ENCODE measurements at regions not wholly inside any gene's neighbourhood (a gene's known extent, or its start where the extent isn't known, plus 50 kb on each side); places are given as distances from the start of the nearest gene placed in this dataset.
"Not testable (repeated sequence)": the region's sequence is repeated elsewhere in the genome, so short reads cannot be mapped to it uniquely, and the experiment has no call there.

DNA sequence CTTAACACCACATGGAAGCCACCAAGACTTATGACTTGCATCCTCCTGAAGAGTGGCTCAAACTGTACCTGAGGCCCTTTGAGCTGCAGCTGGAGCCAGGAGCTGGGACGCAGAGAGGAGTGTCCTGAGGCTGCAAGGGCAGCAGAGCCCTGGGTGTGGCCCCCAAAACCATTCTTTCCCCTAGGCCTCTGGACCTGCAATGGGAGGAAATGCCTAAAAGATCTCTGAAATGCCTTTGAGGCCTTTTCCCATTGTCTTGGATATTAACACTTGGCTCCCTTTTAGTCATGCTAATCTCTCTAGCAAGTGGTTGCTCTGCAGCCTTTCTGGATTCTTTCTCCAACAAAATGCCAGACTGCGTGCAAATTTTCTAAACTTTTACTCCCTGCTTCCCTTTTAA is 156.1 kb downstream of the SLC38A4 start:
- no peak for DNase-seq (ENCODE audit: low spot score)

DNA sequence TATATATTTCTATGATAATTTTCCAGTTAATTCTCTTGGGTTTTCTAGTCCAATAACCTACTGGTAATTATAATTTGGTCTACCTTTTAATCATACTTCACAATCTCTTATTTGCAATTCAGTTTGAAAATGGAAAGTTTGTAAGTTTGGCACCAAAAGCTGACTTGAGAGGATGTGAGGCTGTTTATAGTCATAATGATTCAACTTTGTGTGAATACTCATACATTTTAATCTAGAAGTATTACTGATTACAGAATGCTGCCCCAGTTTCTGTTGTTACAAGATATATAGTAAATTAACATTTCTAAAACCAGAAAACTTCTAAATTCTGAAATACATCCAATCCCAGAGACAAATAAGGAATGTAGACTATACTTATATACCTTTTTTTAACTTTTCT is 158.2 kb downstream of the SLC38A4 start:
- no peak for DNase-seq (ENCODE audit: low spot score)

DNA sequence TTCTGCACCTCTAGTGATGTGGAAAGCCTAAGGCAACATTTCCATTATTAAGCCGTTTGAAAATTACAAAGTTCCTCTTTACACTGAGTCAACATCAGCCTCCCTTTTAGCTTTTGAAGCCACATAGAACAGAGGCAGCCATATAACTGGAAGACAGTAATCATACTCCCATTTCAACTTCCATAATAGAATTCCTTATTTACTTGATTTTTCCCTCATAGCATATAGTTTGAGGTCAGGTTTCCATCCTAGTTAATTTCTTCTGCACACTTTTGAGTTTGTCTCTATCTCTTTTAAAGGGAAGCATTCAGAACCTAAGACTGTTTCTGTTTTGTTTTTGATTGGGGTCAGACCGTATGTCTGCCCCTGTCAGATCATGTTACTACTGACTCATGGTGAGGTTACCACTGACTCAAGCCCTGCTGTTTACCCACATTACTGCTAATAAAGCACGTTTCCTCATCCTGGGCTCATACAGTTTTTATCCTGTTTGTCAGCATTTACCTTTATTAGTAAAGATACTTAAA is 161.0 kb downstream of the SLC38A4 start:
- DNase-seq (ENCODE audit: low spot score) = no peak

DNA sequence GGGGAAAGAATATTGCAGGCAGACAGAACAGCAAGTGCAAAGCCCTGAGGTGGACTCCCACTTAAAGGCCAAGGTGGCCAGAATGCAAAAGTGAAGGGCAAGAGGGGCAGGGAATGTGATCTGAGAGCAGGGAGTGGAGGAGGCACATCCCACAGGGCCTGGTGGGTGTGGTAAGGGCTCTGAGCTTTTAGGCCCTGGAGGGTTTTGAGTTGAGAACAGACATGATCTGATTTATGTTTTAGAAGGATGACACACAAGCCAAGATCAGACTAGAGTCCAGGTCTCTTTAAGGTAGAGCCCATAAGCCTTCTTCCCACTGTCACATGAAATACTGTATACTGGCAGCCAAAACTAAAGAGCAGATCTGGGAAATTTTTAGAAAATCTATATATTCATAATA is 162.5 kb downstream of the SLC38A4 start:
- DNase-seq (ENCODE audit: low spot score) = no peak

DNA sequence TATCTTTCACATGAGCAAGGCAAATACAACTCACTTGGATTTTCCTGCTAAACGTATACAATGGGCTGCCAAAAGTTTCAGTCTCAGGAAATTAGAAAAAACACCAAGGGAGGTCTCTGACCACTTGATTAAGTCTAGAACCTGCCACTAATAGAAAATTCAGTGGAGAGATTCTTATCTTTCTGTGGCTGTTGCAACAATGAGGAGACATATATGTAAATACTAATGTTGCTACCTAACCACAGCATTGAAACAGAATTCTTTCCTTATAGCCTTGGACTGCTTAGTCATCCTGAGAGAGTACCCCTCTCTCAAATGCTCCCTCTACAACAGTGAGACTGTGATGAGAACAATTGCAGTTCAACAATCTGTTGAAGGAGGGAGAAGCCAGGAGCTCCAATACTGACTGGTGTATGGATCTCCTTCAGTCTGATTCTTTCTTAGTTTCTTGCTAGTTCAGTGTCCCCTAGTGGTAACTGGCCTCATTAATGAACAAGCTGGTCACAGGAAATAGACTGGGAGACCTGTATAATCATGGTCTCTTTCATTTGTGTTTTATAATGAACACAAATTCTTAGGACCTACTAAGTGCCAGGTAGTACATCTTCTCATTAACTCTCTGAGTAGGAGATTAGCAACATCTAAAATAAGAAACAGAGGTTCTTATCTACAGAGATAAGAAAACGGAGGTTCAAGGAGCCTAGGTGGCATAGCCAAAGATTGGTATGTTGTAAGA is 164.5 kb downstream of the SLC38A4 start:
- peak; percentile 53 for DNase-seq (ENCODE audit: low spot score)

DNA sequence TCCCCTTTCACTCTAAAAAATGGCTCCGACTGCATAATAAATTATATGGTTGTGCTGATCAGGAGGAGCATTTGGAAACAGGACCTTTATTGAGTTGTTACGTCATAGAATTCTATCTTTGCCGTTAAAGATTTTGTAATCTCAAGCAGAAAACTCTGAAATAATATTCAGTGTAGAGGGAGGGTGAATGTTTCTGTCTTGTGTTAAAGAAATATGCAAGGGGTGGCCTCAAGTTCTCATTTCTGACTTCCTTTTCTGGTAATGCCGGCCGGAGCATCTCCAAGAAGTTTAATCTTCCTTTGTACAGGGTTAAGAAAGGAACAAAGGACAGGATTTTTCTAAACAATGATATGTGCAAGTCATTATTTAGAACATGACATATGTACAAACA is 165.1 kb downstream of the SLC38A4 start:
- DNase-seq (ENCODE audit: low spot score) = no peak

DNA sequence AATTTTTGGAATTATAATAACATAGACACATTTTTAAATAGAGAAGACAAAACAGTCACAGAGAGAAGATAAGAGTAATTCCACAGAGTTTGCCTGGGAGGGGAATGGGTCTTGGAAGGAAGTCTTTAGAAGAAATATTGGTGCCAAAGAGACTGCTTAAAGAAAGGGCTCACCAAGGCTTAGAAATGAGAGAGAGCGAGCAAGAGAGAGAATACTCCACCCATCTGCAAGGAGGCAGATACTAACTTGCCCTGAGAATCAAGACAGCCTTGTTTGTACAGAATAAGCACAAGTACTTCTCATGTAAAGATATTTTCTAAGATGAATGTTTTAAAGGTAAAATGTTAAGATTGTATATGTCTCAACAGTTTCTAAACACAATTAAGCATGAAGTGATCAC is 165.5 kb downstream of the SLC38A4 start:
- DNase-seq (ENCODE audit: low spot score) = no peak

DNA sequence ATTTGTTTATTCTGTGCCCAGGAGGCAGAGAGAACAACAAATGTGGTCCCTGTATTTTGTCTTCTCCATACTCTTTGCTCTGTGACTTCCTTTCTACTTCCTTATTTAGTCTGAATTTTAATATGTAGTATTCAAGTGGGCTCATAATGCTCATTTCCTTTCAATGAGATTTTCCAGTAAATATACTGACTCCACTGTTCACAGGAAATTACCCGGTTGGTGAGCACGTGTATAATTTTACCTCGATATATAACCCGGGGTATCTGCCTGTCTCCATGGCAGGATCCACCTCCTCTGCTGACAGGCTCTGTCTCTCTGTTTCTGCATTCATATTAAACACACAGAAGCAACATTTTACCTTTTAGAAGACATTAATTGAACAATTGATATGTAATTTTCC is 166.0 kb downstream of the SLC38A4 start:
- DNase-seq (ENCODE audit: low spot score) = no peak

DNA sequence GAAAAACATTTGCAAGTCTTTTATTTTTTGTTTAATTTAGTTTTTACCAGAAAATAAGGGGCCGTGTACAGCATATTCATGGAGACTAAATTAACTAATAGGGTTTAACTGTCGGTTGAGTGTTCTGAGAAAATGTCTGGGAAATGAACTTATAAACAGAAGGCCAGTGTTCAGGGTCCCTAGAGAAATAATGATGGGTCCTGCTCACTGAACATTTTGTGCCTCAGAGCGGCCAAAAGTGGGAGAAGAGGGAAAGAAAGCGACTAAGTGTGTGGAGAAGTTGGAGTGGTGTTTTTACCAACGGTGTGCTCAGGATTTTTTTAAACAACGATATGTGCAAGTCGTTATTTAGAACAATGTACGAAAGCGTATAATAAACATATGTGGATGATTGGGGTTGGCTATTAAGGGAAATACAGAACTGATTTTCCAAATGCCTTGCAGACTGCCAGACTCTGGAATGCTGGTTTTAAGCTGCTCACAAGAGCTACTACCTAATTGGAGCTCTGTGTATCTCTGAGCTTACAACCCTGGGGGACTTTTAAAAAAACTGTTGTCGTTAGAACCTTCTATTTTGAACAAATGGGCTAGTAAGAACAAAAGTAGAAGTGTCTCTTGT is 166.7 kb downstream of the SLC38A4 start:
- DNase-seq (ENCODE audit: low spot score) = peak; percentile 4

DNA sequence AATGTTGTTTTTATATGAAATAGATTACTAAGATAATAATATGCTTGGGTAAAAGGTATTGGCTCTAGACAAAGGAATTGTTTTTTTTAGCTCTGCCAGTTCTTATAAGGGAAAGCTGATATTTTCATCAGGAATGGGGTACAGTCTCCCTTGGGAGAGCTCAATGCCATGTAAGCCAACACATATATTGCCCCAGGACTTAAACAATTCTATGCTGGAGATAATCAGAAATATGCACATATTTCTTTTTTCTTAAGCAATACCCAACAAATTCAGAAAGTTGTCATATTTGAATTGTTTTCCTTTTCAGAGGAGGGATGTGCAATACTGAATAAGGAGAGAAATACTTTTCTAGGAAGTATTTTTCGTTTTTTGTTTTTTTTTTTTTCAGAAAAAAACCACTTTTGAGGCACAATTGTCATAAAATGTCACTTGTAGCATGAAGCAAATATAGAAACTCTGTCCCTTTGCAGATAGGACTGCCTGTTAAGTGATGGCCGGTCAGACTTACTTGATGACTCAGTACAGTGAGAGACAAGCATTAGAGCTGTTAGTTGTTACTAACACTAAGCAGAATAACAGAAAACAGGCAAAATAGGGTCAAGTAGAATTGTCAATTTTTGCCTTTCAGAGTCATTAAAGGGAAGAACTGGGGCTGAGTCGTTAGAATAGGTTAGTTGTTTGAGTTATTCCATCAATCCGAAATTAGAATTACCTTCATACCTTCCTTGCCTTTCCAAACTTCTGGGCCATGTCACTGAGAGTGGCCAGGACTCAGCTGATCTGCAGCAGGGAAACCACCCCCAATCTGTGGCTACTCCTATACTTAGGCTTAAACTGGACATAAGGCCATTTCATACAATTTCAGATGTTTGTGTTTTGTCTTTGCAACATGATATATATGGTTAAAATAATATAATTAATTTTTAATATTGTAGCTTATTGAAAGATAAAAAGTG is 168.1 kb downstream of the SLC38A4 start:
- DNase-seq (ENCODE audit: low spot score) = no peak

DNA sequence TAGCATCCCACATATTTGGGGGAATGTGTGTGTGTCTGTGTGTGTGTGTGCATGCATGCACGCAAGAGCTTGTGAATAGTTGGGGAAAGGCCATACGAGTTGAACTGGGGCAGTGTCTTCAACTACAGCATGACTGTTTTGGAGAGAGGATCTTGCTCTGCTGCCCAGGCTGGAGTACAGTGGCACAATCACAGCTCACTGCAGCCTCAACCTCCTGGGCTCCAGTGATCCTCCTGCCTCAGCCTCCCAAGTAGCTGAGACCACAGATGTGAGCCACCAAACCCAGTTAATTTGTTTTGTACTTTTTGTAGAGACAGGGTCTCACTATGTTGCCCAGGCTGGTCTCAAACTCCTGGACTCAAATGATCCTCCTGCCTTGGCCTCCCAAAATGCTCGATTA is 169.8 kb downstream of the SLC38A4 start:
- not testable (repeated sequence) for DNase-seq (ENCODE audit: low spot score)

DNA sequence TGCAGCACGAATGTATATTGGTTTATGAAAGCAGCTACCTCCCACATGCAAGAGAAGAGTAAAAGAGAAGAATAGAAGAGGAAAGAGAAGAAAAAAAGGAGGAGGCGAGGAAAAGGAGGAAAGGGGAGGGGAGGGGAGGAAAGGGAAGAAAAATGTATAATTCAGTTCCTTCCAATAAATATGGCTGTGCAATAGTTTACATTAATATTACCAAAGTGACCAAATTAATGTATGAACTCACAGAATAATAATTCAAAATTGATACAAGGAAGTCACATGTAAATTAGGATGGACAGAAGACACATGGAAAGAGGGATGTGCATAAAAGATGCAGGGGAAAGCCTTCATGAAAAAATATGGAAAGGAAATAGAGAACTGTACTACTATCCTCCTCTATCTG is 172.5 kb downstream of the SLC38A4 start:
- DNase-seq (ENCODE audit: low spot score) = no peak

DNA sequence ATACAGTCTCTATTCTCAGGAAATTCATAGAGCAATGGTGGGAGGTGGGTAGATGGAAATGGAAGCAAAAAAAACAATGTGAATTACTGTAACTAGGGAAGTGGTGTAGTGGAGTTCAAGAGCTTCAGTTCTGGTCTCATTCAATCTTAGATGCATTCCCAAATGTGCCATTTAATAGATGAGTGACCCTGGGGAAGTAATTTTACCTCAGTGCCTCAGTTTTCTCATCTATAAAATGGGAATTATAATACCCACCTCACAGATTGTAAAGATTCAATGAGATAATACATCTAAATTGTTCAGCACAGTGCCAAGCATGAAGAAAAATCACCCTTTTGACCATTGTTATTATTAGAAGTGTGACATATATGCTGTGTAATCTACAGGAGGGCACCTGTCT is 173.1 kb downstream of the SLC38A4 start:
- DNase-seq (ENCODE audit: low spot score) = no peak

DNA sequence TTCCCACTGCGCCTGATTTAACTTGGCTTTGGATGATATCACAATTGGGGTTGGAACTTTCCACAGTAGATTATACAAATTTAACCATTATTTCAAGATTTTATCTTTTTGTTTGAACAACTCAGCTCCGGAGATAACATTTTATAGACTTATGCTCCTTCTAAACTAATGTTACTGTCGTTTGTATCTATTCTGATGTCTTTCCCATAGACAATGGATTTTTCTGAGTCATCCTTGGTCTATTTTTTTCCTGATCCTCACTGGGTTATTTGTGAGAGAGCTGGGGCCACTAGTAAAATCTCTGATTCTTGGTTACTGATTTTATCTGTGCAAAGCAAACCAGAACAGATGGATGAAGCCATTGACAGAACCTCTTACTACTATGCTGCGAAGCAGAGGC is 175.1 kb downstream of the SLC38A4 start:
- no peak for DNase-seq (ENCODE audit: low spot score)

DNA sequence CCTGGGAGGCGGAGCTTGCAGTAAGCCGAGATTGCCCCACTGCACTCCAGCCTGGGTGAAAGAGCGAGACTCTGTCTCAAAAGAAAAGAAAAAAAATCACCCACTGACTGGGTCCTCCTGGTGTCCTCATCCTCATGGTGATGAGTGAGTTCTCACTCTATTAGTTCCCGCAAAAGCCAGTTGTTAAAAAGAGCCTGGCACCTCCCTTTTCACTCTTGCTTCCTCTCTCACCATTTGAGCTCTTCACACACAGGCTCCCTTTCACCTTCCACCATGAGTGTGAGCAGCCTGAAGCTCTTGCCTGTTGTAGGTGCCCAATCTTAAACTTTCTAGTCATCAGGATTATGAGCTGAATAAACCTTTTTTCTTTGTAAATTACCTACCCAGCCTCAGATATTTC is 176.4 kb downstream of the SLC38A4 start:
- DNase-seq (ENCODE audit: low spot score) = no peak

DNA sequence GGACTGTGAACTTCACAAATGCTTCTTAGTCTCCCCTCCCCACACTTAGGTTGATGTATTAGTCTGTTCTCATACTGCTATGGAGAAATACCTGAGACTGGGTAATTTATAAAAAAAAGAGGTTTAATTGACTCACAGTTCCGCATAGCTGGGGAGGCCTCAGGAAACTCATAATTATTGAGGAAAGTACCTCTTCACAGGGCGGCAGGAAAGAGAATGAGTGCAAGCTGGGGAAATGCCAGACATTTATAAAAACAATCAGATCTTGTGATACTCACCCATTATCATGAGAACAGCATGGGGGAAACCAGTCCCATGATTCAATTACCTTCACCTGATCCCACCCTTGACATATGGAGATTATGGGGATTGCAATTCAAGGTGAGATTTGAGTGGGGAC is 178.8 kb downstream of the SLC38A4 start:
- no peak for DNase-seq (ENCODE audit: low spot score)

DNA sequence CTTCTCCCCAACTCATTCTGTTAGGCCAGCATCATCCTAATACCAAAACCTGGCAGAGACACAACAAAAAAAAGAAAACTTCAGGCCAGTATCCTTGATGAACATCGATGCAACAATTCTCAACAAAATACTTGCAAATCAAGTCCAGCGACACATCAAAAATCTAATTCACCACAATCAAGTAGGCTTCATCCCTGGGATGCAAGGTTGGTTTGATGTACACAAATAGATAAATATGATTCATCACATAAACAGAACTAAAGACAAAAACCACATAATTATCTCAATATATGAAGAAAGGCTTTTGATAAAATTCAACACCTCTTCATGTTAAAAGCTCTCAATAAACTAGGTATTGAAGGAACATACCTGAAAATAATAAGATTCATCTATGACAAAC is 184.1 kb downstream of the SLC38A4 start:
- DNase-seq (ENCODE audit: low spot score) = not testable (repeated sequence)

DNA sequence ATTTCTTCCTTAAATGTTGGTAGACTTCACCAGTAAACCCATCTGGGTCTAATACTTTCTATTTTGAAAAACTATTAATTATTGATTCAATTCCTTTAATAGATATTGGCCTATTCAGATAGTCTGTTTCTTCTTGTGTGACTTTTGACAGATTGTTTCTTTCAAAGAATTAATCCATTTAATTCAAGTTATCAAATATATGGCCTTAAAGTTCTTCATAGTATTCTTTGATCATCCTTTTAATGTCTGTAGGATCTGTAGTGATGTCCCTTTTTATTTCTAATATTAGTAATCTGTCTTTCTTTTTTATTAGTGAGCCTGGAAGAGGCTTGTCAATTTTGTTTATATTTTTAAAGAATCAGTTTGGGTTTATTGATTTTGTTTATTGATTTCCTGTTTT is 190.0 kb downstream of the SLC38A4 start:
- DNase-seq (ENCODE audit: low spot score) = no peak

DNA sequence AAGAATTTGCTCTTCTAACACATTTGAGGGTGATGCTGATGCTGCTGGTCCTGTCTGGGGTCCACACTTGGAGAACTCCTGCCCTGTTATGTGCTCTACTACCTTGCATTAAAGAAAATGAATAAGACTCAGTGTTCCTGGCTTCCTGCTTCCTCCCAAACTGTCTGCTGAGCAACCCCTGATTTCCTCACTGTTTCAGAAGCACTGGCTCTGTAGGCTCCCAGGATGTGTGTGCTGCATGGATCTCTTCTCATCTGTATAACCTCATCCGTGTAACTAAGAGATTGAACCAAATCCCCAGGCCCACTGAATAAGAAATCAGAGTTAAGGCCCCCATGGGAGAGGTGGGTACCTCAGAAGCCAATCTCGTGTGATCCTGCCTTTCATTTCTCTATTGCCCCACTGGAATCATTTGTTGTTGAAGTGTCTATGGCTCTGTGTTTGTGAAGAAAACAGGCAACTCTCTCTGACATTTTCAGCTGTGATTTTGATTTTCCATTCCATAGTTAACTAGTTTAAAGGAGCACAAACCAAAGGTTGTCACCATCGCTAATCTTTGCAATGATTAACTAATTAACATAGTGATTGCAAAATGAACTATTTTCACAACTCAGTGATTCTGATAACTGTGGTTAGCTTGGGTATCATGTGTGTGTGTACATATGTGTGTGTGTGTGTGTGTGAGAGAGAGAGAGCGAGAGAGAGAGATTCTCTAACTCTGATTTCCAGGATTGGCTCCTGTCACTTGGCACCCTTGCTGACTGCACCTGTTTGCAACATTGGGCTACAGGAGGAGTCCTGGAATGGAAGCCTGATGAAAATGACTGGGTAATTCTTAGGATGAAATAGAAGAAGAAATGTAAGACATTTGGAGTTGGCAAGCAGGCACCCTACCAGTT is 196.2 kb downstream of the SLC38A4 start:
- no peak for DNase-seq (ENCODE audit: low spot score)

DNA sequence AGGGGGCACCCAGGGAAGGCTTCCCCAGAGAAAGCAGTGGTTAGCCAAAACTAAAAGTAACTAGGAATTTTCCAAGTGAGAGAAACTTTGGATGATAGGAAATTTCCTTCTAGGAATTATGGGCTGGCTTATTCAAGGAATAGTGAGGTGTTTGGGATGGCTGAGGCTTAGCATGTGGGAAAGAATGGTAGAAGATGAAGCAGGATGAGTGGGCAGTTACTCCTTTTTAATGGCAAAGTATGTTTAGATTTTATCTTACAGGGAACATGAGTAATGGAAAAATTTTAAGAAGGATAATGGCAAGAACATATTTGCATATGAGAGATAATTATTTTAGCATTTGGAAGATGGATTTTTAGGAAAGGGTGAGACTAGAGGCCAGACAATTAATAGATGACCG is 197.6 kb downstream of the SLC38A4 start:
- no peak for DNase-seq (ENCODE audit: low spot score)

DNA sequence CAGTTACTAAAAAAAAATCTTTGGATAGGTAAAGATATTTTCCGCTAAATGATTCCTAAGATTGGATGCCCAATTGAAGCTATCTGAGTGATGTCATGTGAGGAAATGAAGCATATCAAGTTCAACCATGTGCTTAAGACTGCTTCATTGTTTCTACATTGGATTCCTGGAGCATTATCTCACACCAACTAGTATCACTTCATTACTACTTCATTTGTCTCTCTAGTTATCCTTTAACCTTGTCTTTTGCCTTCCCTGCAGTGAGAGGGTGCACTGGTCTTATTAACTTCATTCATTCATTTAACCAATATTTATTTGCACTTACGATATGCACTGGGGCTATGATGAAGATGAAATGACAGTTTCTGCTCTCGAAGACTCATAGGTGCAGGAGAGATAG is 198.1 kb downstream of the SLC38A4 start:
- no peak for DNase-seq (ENCODE audit: low spot score)

DNA sequence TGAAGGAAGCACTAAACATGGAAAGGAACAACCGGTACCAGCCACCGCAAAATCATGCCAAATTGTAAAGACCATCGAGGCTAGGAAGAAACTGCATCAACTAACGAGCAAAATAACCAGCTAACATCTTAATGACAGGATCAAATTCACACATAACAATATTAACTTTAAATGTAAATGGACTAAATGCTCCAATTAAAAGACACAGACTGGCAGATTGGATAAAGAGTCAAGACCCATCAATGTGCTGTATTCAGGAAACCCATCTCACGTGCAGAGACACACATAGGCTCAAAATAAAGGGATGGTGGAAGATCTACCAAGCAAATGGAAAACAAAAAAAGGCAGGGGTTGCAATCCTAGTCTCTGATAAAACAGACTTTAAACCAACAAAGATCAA is 206.3 kb downstream of the SLC38A4 start:
- DNase-seq (ENCODE audit: low spot score) = not testable (repeated sequence)
